ENCODE measurements at regions not wholly inside any gene's neighbourhood (a gene's known extent, or its start where the extent isn't known, plus 50 kb on each side); places are given as distances from the start of the nearest gene placed in this dataset.

DNA sequence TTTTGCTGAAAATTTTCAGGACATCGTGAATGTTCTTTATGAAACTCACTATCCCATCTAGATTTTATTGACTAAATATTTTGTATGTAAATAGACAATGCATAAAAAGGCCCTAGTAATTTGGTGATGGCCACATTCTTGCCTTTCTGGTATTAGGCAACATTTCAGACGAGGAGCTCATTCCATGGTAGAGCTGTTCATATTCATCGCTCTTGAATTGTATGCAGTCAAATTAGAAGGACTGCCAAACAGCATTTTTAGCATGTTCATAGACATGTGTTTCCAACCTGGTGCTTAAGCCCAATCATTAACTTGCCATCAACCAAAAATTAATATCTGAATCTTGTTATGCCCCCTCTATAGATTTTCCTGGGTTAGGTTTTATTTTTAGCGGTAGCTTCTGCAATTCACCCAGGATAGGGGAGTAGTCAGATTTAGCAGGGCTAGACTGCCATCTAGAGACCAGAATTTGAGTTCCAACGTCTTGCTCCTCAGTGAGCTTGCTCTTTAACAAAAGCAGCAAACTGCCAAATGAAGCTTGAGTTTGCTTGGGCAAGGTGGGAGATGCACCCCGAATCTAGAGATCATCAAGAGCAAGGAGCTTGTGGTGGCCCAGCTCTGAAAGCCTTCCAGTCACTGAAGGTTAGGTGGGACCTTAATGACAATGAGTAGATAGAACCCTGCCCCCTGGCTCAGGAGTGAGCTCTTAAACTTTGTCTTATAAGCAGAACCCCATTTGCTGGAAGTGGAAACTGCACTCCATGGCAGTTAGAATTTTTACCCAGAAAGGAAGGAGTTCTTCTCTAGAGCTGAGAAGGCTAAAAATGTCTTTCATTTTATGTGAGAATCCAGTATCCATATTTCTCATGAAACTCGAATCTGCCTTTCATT lies 456.2 kb downstream of the RASEF start:
- H3K36me3 Mint-ChIP-seq (ENCODE audit: low read depth, unreplicated experiment), result no peaks in the 10 kb centered on the region
- no peaks in the 10 kb centered on the region for H3K4me1 Mint-ChIP-seq (ENCODE audit: unreplicated experiment)
- TF ChIP-seq, protein P1, sequence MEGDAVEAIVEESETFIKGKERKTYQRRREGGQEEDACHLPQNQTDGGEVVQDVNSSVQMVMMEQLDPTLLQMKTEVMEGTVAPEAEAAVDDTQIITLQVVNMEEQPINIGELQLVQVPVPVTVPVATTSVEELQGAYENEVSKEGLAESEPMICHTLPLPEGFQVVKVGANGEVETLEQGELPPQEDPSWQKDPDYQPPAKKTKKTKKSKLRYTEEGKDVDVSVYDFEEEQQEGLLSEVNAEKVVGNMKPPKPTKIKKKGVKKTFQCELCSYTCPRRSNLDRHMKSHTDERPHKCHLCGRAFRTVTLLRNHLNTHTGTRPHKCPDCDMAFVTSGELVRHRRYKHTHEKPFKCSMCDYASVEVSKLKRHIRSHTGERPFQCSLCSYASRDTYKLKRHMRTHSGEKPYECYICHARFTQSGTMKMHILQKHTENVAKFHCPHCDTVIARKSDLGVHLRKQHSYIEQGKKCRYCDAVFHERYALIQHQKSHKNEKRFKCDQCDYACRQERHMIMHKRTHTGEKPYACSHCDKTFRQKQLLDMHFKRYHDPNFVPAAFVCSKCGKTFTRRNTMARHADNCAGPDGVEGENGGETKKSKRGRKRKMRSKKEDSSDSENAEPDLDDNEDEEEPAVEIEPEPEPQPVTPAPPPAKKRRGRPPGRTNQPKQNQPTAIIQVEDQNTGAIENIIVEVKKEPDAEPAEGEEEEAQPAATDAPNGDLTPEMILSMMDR (IDR thresholded peaks at IDR 0.05; ENCODE audit: unreplicated experiment), result peak; percentile 45
- H3K9me3 Mint-ChIP-seq (ENCODE audit: unreplicated experiment), result no peaks in the 10 kb centered on the region
- H3K27me3 Mint-ChIP-seq (ENCODE audit: unreplicated experiment), result no peaks in the 10 kb centered on the region
- peak; percentile 62 for DNase-seq (ENCODE audit: low spot score)
- no peak overlapping the region for H3K4me3 Mint-ChIP-seq (ENCODE audit: unreplicated experiment)
- no peak overlapping the region for H3K27ac Mint-ChIP-seq (ENCODE audit: unreplicated experiment)

DNA sequence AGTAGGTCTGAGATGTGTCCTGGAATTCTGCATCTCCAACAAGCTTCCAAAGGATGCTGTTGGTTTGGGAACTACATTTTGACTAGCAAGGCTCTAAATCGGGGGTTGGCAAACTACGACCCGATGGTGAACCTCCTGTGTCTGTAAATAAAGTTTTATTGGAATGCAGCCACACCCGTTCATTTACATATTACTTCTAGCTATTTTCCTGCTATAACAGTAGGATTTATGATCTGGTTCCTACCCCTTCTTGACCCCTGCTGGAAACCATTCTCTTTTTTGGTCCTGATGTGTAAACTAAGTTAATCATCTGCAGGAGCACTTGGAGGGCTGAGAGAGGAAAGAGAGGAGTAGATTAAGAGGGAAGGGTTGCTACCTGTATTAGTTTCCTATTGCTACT lies 454.5 kb downstream of the RASEF start:
- H3K36me3 Mint-ChIP-seq (ENCODE audit: low read depth, unreplicated experiment), result no peaks in the 10 kb centered on the region
- no peak for DNase-seq (ENCODE audit: low spot score)
- no peaks in the 10 kb centered on the region for H3K9me3 Mint-ChIP-seq (ENCODE audit: unreplicated experiment)
- no peak overlapping the region for H3K4me3 Mint-ChIP-seq (ENCODE audit: unreplicated experiment)
- no peak overlapping the region for H3K27ac Mint-ChIP-seq (ENCODE audit: unreplicated experiment)
- TF ChIP-seq, protein P1 (IDR thresholded peaks at IDR 0.05; ENCODE audit: unreplicated experiment), result no peak
- H3K27me3 Mint-ChIP-seq (ENCODE audit: unreplicated experiment), result no peaks in the 10 kb centered on the region
- no peaks in the 10 kb centered on the region for H3K4me1 Mint-ChIP-seq (ENCODE audit: unreplicated experiment)

DNA sequence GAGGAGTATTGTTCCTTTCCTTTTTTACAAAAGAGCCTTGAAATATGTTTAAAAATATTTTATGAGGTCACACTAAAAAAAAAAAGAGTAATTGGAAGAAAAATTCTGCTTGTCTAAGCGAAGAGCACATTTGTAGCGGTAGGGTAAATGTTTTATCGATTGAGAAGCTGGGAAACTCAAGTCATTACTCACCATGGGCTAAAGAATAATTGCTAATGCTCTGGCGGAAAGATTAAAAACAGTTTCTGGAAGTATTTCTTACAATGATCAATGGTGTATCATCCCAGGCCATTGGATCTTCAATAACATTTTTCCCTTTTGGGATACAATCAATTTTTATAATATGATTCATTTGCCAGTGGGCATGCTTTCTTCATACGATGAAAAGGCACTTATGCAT lies 450.0 kb downstream of the RASEF start:
- TF ChIP-seq, protein P1 (IDR thresholded peaks at IDR 0.05; ENCODE audit: unreplicated experiment), result no peak
- DNase-seq (ENCODE audit: low spot score), result no peak
- H3K4me3 Mint-ChIP-seq (ENCODE audit: unreplicated experiment), result no peak overlapping the region
- H3K4me1 Mint-ChIP-seq (ENCODE audit: unreplicated experiment), result no peaks in the 10 kb centered on the region
- no peak overlapping the region for H3K27ac Mint-ChIP-seq (ENCODE audit: unreplicated experiment)
- H3K27me3 Mint-ChIP-seq (ENCODE audit: unreplicated experiment), result no peaks in the 10 kb centered on the region
- no peaks in the 10 kb centered on the region for H3K9me3 Mint-ChIP-seq (ENCODE audit: unreplicated experiment)
- no peaks in the 10 kb centered on the region for H3K36me3 Mint-ChIP-seq (ENCODE audit: low read depth, unreplicated experiment)

DNA sequence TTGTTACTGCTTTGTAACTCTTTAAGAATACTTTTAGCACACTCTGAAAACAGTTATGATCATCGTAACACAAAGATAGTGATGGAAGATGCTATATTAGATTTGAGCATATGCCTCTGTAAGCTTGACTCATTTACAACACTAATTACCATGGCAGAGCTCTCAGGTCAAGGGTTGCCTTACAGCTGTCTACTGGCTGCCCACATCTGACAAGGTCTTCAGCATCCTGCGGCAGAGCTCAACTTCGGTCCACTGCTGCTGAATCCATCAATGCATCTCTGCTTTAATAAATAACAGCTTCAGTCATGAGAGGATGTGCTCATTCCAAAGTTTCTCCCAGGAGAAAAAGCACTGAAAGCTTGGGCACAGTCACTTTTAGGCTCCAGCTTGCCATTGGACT lies 449.4 kb downstream of the RASEF start:
- Mint-ChIP-seq H3K27ac (ENCODE audit: unreplicated experiment) (no peak overlapping the region), H3K27me3 (ENCODE audit: unreplicated experiment) (no peaks in the 10 kb centered on the region), H3K4me1 (ENCODE audit: unreplicated experiment) (no peaks in the 10 kb centered on the region), H3K4me3 (ENCODE audit: unreplicated experiment) (no peak overlapping the region), H3K36me3 (ENCODE audit: low read depth, unreplicated experiment) (no peaks in the 10 kb centered on the region), H3K9me3 (ENCODE audit: unreplicated experiment) (no peaks in the 10 kb centered on the region)
- TF ChIP-seq, protein P1 (IDR thresholded peaks at IDR 0.05; ENCODE audit: unreplicated experiment), result no peak
- no peak for DNase-seq (ENCODE audit: low spot score)

DNA sequence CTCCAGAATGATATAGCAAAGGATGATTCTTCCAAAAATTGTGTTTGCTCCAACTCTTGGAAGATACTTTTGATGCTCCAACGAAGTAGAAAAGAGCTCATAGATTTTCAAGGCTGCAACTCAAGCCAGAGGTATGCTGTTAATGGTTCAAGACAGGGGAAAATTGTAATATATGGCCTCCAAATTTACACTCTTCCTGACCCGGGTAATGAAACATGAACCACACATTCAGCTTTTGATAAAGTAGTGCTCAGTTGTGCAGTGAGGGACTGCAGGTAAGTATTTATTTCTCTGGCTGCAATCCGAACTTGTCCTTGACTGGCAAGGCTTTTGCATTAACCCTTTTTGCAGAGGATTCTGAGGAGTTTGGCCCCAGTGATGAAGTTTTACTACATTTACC lies 446.4 kb downstream of the RASEF start:
- TF ChIP-seq, protein P1 (IDR thresholded peaks at IDR 0.05; ENCODE audit: unreplicated experiment), result no peak
- DNase-seq (ENCODE audit: low spot score), result no peak
- Mint-ChIP-seq H3K36me3 (ENCODE audit: low read depth, unreplicated experiment) (no peaks in the 10 kb centered on the region), H3K27ac (ENCODE audit: unreplicated experiment) (no peak overlapping the region), H3K4me3 (ENCODE audit: unreplicated experiment) (no peak overlapping the region), H3K9me3 (ENCODE audit: unreplicated experiment) (no peaks in the 10 kb centered on the region), H3K4me1 (ENCODE audit: unreplicated experiment) (no peaks in the 10 kb centered on the region), H3K27me3 (ENCODE audit: unreplicated experiment) (no peaks in the 10 kb centered on the region)

Measured in endothelial cell (in vitro differentiated cells).